ENCODE measurements at regions not wholly inside any gene's neighbourhood (a gene's known extent, or its start where the extent isn't known, plus 50 kb on each side); places are given as distances from the start of the nearest gene placed in this dataset.

GRCh38 chr15:62901909-62902546, 140.5 kb upstream of the TPM1 start:
- H3K4me3 ChIP-seq (ENCODE audit: low read depth, low read length, poor library complexity, severe bottlenecking), result no peak overlapping the region
- intact Hi-C loops (cut with micrococcal nuclease; ENCODE audit: unreplicated experiment), result no loop called here
- no peak overlapping the region for H2AFZ ChIP-seq (ENCODE audit: low read length)
- H3K36me3 ChIP-seq (ENCODE audit: insufficient read depth, low read length), result no peaks in the 10 kb centered on the region
- no peaks in the 10 kb centered on the region for H3K79me2 ChIP-seq (ENCODE audit: insufficient read depth, low read depth, low read length)
- no peak for TF ChIP-seq EZH2phosphoT487 (IDR thresholded peaks at IDR 0.05; ENCODE audit: borderline replicate concordance, low read depth, low read length)
- TF ChIP-seq, protein P1, sequence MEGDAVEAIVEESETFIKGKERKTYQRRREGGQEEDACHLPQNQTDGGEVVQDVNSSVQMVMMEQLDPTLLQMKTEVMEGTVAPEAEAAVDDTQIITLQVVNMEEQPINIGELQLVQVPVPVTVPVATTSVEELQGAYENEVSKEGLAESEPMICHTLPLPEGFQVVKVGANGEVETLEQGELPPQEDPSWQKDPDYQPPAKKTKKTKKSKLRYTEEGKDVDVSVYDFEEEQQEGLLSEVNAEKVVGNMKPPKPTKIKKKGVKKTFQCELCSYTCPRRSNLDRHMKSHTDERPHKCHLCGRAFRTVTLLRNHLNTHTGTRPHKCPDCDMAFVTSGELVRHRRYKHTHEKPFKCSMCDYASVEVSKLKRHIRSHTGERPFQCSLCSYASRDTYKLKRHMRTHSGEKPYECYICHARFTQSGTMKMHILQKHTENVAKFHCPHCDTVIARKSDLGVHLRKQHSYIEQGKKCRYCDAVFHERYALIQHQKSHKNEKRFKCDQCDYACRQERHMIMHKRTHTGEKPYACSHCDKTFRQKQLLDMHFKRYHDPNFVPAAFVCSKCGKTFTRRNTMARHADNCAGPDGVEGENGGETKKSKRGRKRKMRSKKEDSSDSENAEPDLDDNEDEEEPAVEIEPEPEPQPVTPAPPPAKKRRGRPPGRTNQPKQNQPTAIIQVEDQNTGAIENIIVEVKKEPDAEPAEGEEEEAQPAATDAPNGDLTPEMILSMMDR (conservative IDR thresholded peaks at IDR 0.05; ENCODE audit: low read length), result no peak
- BruUV-seq (replicated peaks), result no TSS peak
- H3K4me2 ChIP-seq (ENCODE audit: low read length), result no peak overlapping the region
- CTCF ChIA-PET (ENCODE audit: unreplicated experiment), result no interaction called here
- H3K4me1 ChIP-seq (ENCODE audit: insufficient read depth, low read length, poor library complexity, severe bottlenecking), result no peaks in the 10 kb centered on the region
- no peaks in the 10 kb centered on the region for H3K9me2 ChIP-seq (ENCODE audit: insufficient read depth, low read length)
- H3K9me3 ChIP-seq (ENCODE audit: low read length), result no peaks in the 10 kb centered on the region
- no peak overlapping the region for H3K27ac ChIP-seq (ENCODE audit: low read depth, low read length, poor library complexity, severe bottlenecking)
- no peak for DNase-seq (ENCODE audit: low spot score)
- POLR2A ChIA-PET, result no interaction called here
- no peaks in the 10 kb centered on the region for H4K20me1 ChIP-seq (ENCODE audit: insufficient read depth, low read length)

GRCh38 chr15:62902821-62903220, 139.7 kb upstream of the TPM1 start:
- no peak overlapping the region for H3K4me3 ChIP-seq (ENCODE audit: low read depth, low read length, poor library complexity, severe bottlenecking)
- no peak for DNase-seq (ENCODE audit: low spot score)
- H3K9me3 ChIP-seq (ENCODE audit: low read length), result no peaks in the 10 kb centered on the region
- POLR2A ChIA-PET, result interaction anchor here (0.6 kb wide), 1 partner anchor 672 kb away, joined by 5 read pairs; no protein-coding TSS in a partner anchor
- CTCF ChIA-PET (ENCODE audit: unreplicated experiment), result no interaction called here
- H4K20me1 ChIP-seq (ENCODE audit: insufficient read depth, low read length), result no peaks in the 10 kb centered on the region
- H3K36me3 ChIP-seq (ENCODE audit: insufficient read depth, low read length), result no peaks in the 10 kb centered on the region
- H2AFZ ChIP-seq (ENCODE audit: low read length), result no peak overlapping the region
- no peaks in the 10 kb centered on the region for H3K9me2 ChIP-seq (ENCODE audit: insufficient read depth, low read length)
- BruUV-seq (replicated peaks), result no TSS peak
- intact Hi-C loops (cut with micrococcal nuclease; ENCODE audit: unreplicated experiment), result no loop called here
- TF ChIP-seq, protein P1 (conservative IDR thresholded peaks at IDR 0.05; ENCODE audit: low read length), result no peak
- TF ChIP-seq EZH2phosphoT487 (IDR thresholded peaks at IDR 0.05; ENCODE audit: borderline replicate concordance, low read depth, low read length), result no peak
- H3K27ac ChIP-seq (ENCODE audit: low read depth, low read length, poor library complexity, severe bottlenecking), result no peak overlapping the region
- H3K4me1 ChIP-seq (ENCODE audit: insufficient read depth, low read length, poor library complexity, severe bottlenecking), result no peaks in the 10 kb centered on the region
- no peak overlapping the region for H3K4me2 ChIP-seq (ENCODE audit: low read length)
- H3K79me2 ChIP-seq (ENCODE audit: insufficient read depth, low read depth, low read length), result no peaks in the 10 kb centered on the region

- Histone ChIP-seq H3K4me2 (ENCODE audit: low read length) (no peak overlapping the region), H3K79me2 (ENCODE audit: insufficient read depth, low read depth, low read length) (no peaks in the 10 kb centered on the region), H3K27ac (ENCODE audit: low read depth, low read length, poor library complexity, severe bottlenecking) (no peak overlapping the region), H4K20me1 (ENCODE audit: insufficient read depth, low read length) (no peaks in the 10 kb centered on the region), H2AFZ (ENCODE audit: low read length) (no peak overlapping the region), H3K4me1 (ENCODE audit: insufficient read depth, low read length, poor library complexity, severe bottlenecking) (no peaks in the 10 kb centered on the region), H3K9me2 (ENCODE audit: insufficient read depth, low read length) (no peaks in the 10 kb centered on the region), H3K9me3 (ENCODE audit: low read length) (no peaks in the 10 kb centered on the region), H3K4me3 (ENCODE audit: low read depth, low read length, poor library complexity, severe bottlenecking) (no peak overlapping the region), H3K36me3 (ENCODE audit: insufficient read depth, low read length) (no peaks in the 10 kb centered on the region)
- ChIA-PET CTCF (ENCODE audit: unreplicated experiment) (no interaction called here), POLR2A (interaction anchor here (0.6 kb wide), 1 partner anchor 671 kb away, joined by 5 read pairs; no protein-coding TSS in a partner anchor)
- intact Hi-C loops (cut with micrococcal nuclease; ENCODE audit: unreplicated experiment), result no loop called here
- no peak for DNase-seq (ENCODE audit: low spot score)
- no TSS peak for BruUV-seq (replicated peaks)
- no peak for TF ChIP-seq EZH2phosphoT487 (IDR thresholded peaks at IDR 0.05; ENCODE audit: borderline replicate concordance, low read depth, low read length)
- TF ChIP-seq, protein P1 (conservative IDR thresholded peaks at IDR 0.05; ENCODE audit: low read length), result no peak
These were observed 139.1 kb upstream of the TPM1 start for GRCh38 chr15:62903437-62903836.
